Aorta (tissue), 5 donors: ENCODE measurements at regions not wholly inside any gene's neighbourhood (a gene's known extent, or its start where the extent isn't known, plus 50 kb on each side); places are given as distances from the start of the nearest gene placed in this dataset.

Experiments used
- ATAC-seq: fragments of 200-7000 bp; cut with Tn5 transposase; one replicate; pipeline ENCODE4 v1.9.1; 2022; ENCODE audit warnings: moderate library complexity; ENCODE audit not compliant: low FRiP score
- DNase-seq, 2 donors: peaks; one replicate each; pipeline ENCODE4 v3.0.0-alpha.2; 2020
- H3K27ac ChIP-seq, 2 donors: one replicate each; pipeline ENCODE4 v1.5.1; 2013; ENCODE audit warnings: low read length in 2 of 2, mild to moderate bottlenecking in 2 of 2, moderate library complexity in 2 of 2, control low read depth in 1 of 2, inconsistent platforms in 1 of 2, low read depth in 1 of 2
- H3K27me3 ChIP-seq, 2 donors: one replicate each; pipeline ENCODE4 v1.6.1; 2013; ENCODE audit warnings: control low read depth in 1 of 2, low read length in 1 of 2, mild to moderate bottlenecking in 1 of 2, moderate library complexity in 1 of 2; ENCODE audit not compliant: insufficient read depth in 2 of 2, control insufficient read depth in 1 of 2
- H3K36me3 ChIP-seq, 2 donors: one replicate each; pipeline ENCODE4 v1.6.1; 2013; ENCODE audit warnings: control low read depth in 1 of 2, low read length in 1 of 2, mild to moderate bottlenecking in 1 of 2; ENCODE audit not compliant: insufficient read depth in 2 of 2, control insufficient read depth in 1 of 2
- H3K4me1 ChIP-seq, 2 donors: one replicate each; pipeline ENCODE4 v1.6.1; 2013; ENCODE audit warnings: low read length in 2 of 2, control low read depth in 1 of 2, mild to moderate bottlenecking in 1 of 2, moderate library complexity in 1 of 2; ENCODE audit not compliant: insufficient read depth in 2 of 2, control insufficient read depth in 1 of 2
- H3K4me3 ChIP-seq, 2 donors: one replicate each; pipeline ENCODE4 v1.5.1; 2013; ENCODE audit warnings: low read length in 2 of 2, control low read depth in 1 of 2, mild to moderate bottlenecking in 1 of 2
- H3K9me3 ChIP-seq: one replicate; pipeline ENCODE4 v1.6.1; 2013; ENCODE audit warnings: mild to moderate bottlenecking, low read length; ENCODE audit not compliant: control insufficient read depth
- WGBS, 2 donors: extraction: QIAGEN DNeasy Blood & Tissue Kit; methylation state at CpG; one replicate each; pipeline ENCODE4 v1.1.7; 2013; 5-methylcytosine and 5-hydroxymethylcytosine counted together
- intact Hi-C, 2 donors: fragments of 100-400 bp; cut with DNase I; formaldehyde crosslinking; loops; one replicate each; pipeline versions ENCODE4 v1.14.2 to v1.15.0; 2022
- donor health status: healthy with polysubstance abuse.
- donor health status: Bipolar disorder and iron deficiency.
- donor health status: DM: no; HTN: no; CAD: no.
- donor health status: DM: no; HTN: no; CAD: no.
- donor health status: DM: yes; HTN: yes; CAD: no.

DNA sequence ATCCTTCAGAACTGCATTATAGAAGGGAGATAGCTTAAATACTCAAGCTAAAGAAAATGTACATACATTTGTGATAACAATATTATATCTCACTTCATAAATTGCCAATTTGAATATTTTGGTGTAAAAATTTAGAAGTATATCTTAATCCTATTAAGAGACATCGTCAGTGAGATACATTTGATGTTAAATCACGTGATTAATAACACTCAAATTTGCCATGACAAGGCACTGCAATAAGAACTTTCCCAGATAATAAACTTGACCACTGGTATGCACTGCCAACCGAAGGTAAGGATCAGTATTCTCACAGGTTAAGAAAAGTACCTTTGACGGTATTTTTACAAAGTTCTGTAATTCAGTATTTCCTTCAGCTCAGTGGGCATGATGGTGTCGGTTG is 764.7 kb upstream of the FRG1 start:
- H3K4me1 ChIP-seq, result no peaks in the 10 kb centered on the region
- DNase-seq (no peak), ATAC-seq (no peak)
- H3K9me3 ChIP-seq, result no peaks in the 10 kb centered on the region
- no peaks in the 10 kb centered on the region for H3K27me3 ChIP-seq
- intact Hi-C loops, result no loop called here
- WGBS, 2 donors, result 79 to 85% methylated on average over 5 of the region's 5 CpGs
- no peak overlapping the region for H3K4me3 ChIP-seq
- H3K36me3 ChIP-seq, result no peaks in the 10 kb centered on the region
- H3K27ac ChIP-seq, result no peak overlapping the region

GRCh38 chr4:189177130-189177529 is 763.5 kb upstream of the FRG1 start:
- intact Hi-C loops, result no loop called here
- no peak for ATAC-seq

DNA sequence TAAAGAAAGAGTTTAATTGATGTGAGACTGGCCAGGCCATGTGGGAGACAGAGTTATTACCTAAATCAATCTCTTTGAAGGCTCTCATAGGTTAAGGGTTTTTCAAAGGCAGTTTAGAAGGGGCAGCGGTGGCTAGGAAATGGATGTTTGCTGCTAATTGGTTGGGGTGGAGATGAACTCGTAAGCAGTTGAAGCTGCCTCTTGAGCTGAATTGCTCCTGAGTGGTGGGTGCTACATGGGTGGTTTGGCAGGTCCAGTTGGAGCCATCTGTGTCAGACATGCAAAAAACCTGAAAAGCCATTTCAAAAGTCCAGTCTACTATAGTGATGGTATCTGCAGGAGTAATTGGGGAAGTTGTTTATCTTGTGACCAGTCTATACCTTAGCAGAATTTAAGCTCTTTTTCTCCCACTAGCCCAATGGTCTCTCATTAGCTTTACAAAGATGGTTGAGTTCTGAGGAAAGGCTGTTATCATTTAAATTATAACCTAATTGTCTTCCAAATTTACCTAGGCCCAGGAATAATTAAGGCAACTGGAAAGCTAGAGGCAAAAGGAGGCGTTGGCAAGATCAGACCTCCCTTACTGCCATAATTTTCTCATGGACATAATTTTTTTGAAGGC is 762.4 kb upstream of the FRG1 start:
- H3K4me1 ChIP-seq, result no peaks in the 10 kb centered on the region
- H3K27ac ChIP-seq, result no peak overlapping the region
- ATAC-seq (no peak), DNase-seq (no peak)
- H3K9me3 ChIP-seq, result no peaks in the 10 kb centered on the region
- 83 to 88% methylated on average over 3 of the region's 3 CpGs for WGBS, 2 donors
- H3K4me3 ChIP-seq, result no peak overlapping the region
- no peaks in the 10 kb centered on the region for H3K27me3 ChIP-seq
- intact Hi-C loops, result no loop called here
- no peaks in the 10 kb centered on the region for H3K36me3 ChIP-seq

More at GRCh38 chr4:189177130-189177529, 763.5 kb upstream of the FRG1 start:
- Histone ChIP-seq H3K36me3 (no peaks in the 10 kb centered on the region), H3K9me3 (no peaks in the 10 kb centered on the region), H3K27me3 (no peaks in the 10 kb centered on the region), H3K4me1 (no peaks in the 10 kb centered on the region), H3K4me3 (no peak overlapping the region), H3K27ac (no peak overlapping the region)
- WGBS, 2 donors, result 84 to 88% methylated on average over 5 of the region's 5 CpGs
- no peak for DNase-seq

GRCh38 chr4:189185810-189186432 is 754.8 kb upstream of the FRG1 start:
- WGBS, 2 donors, result 58 to 61% methylated on average over 7 of the region's 7 CpGs
- Histone ChIP-seq H3K9me3 (peaks cover 5% of the 10 kb centered on the region), H3K4me3 (no peak overlapping the region), H3K4me1 (no peaks in the 10 kb centered on the region), H3K36me3 (no peaks in the 10 kb centered on the region), H3K27ac (no peak overlapping the region), H3K27me3 (no peaks in the 10 kb centered on the region)
- DNase-seq, result no peak
- intact Hi-C loops, result no loop called here
- no peak for ATAC-seq

- Histone ChIP-seq H3K36me3 (no peaks in the 10 kb centered on the region), H3K4me3 (no peak overlapping the region), H3K9me3 (peaks cover 8% of the 10 kb centered on the region), H3K4me1 (no peaks in the 10 kb centered on the region), H3K27me3 (no peaks in the 10 kb centered on the region), H3K27ac (no peak overlapping the region)
- intact Hi-C loops, result no loop called here
- ATAC-seq (no peak), DNase-seq (no peak)
- WGBS, 2 donors, result 65 to 78% methylated on average over 2 of the region's 2 CpGs
Observed at GRCh38 chr4:189187531-189188052, 753.1 kb upstream of the FRG1 start.

DNA sequence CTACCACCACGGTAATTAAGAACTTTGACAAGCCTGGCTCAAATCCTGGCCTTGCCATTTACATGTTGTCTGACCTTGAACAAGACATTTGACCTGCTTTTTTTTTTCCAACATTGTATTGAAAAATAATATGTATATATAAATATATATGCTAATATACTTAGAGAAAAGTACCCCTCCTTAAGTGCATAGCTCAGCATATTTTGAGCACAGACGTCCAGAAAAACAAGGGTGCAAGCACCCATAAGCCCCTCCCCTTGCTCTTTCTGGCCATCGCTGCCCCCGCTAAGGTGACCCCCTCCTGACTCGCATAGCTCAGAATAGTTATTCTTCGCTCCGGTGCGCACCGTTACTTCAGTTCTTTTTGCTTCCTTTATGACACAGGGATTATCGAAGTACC is 742.0 kb upstream of the FRG1 start:
- 95% methylated on average over 10 of the region's 10 CpGs for WGBS, 2 donors

GRCh38 chr4:189200353-189200752 is 740.3 kb upstream of the FRG1 start:
- Histone ChIP-seq H3K4me1 (no peaks in the 10 kb centered on the region), H3K4me3 (no peak overlapping the region), H3K27ac (no peak overlapping the region), H3K27me3 (no peaks in the 10 kb centered on the region), H3K36me3 (no peaks in the 10 kb centered on the region), H3K9me3 (no peaks in the 10 kb centered on the region)
- ATAC-seq (no peak), DNase-seq (no peak)
- 91 to 95% methylated on average over 7 of the region's 7 CpGs for WGBS, 2 donors
- intact Hi-C loops, result no loop called here

More for the DNA sequence above, 742.0 kb upstream of the FRG1 start:
- Histone ChIP-seq H3K27me3 (no peaks in the 10 kb centered on the region), H3K4me3 (no peak overlapping the region), H3K36me3 (no peaks in the 10 kb centered on the region), H3K4me1 (no peaks in the 10 kb centered on the region), H3K27ac (no peak overlapping the region), H3K9me3 (no peaks in the 10 kb centered on the region)
- intact Hi-C loops, result no loop called here
- DNase-seq (no peak), ATAC-seq (no peak)

DNA sequence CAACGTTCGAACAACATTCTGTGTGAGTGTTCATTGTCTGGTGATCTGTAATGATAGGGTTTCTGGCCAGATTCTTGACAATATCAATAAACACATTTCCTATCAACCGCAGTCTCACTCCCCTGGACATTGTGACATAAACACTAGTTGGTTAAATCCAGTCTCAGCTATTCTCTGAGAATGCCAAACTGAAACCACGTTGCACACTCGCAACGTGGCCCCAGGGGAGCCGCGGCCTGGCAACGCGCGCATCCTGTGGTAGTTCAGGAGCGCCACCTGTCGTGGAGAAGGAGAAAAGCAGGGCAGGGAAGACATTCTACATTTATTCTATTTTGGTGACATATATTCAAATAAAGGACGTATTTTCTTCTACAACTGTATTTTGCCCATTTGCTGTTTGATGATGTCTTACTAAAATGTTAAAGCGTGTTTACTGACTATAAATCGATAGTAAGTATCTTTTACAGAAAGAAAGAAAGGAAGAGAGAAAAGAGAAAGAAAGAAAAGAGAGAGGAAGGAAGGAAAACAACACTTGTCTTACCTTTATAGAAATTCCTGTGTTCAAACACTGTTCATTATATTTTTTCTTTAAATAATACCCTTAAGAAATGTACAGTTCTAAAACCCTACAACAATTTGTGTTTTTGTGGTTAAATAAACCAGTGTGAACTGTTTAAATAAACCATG is 738.3 kb upstream of the FRG1 start:
- DNase-seq (peak; percentile 62 to 84), ATAC-seq (peak; percentile 78)
- no peaks in the 10 kb centered on the region for H3K36me3 ChIP-seq
- no peaks in the 10 kb centered on the region for H3K27me3 ChIP-seq
- no peaks in the 10 kb centered on the region for H3K4me1 ChIP-seq
- no peak overlapping the region for H3K4me3 ChIP-seq
- H3K27ac ChIP-seq, result no peak overlapping the region
- WGBS, 2 donors, result 7 to 12% methylated on average over 16 of the region's 16 CpGs
- intact Hi-C loops, result no loop called here
- H3K9me3 ChIP-seq, result no peaks in the 10 kb centered on the region

- ATAC-seq, result no peak
- intact Hi-C loops, result no loop called here
- 34 to 43% methylated on average over 8 of the region's 8 CpGs for WGBS, 2 donors
Observed at GRCh38 chr4:189202869-189203271, 737.8 kb upstream of the FRG1 start.

More at GRCh38 chr4:189202869-189203271, 737.8 kb upstream of the FRG1 start:
- no peak for DNase-seq
- H3K27me3 ChIP-seq, result no peaks in the 10 kb centered on the region
- no peaks in the 10 kb centered on the region for H3K4me1 ChIP-seq
- no peak overlapping the region for H3K4me3 ChIP-seq
- no peaks in the 10 kb centered on the region for H3K9me3 ChIP-seq
- H3K36me3 ChIP-seq, result no peaks in the 10 kb centered on the region
- no peak overlapping the region for H3K27ac ChIP-seq
